ENCODE measurements at regions not wholly inside any gene's neighbourhood (a gene's known extent, or its start where the extent isn't known, plus 50 kb on each side); places are given as distances from the start of the nearest gene placed in this dataset.

DNA sequence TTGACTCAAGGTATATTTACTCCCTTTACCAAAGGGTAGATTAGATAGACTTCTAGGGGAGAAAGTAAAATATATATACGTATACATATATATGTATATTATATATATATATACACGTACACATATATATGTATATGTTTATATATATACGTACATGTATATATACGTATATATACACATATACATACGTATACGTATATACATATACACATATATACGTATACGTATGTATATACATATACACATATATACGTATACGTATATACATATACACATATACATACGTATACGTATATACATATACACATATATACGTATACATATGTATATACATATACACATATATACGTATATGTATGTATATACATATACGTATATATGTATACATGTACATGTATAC lies 430.5 kb upstream of the ANO3 start:
- ChIA-PET CTCF (no interaction called here), POLR2A (ENCODE audit: low non-redundant PET) (no interaction called here)
- Histone ChIP-seq H3K27ac (ENCODE audit: low read depth, low read length, poor library complexity, severe bottlenecking) (no peak overlapping the region), H3K36me3 (ENCODE audit: insufficient read depth, low read length, poor library complexity, severe bottlenecking) (no peaks in the 10 kb centered on the region), H3K4me1 (ENCODE audit: insufficient read depth, low read length, poor library complexity, severe bottlenecking) (no peaks in the 10 kb centered on the region), H3K9me3 (ENCODE audit: low read depth, low read length, poor library complexity, severe bottlenecking) (no peaks in the 10 kb centered on the region), H3K4me3 (ENCODE audit: low read depth, low read length, poor library complexity, severe bottlenecking) (no peak overlapping the region), H3K27me3 (replicated peaks; ENCODE audit: insufficient read depth, low read depth, low read length, poor library complexity) (no peaks in the 10 kb centered on the region)
- no TSS peak for BruUV-seq (replicated peaks)
- intact Hi-C loops (cut with micrococcal nuclease; ENCODE audit: unreplicated experiment): no loop called here
- TF ChIP-seq EZH2 (IDR thresholded peaks at IDR 0.05; ENCODE audit: borderline replicate concordance, low read depth, low read length, poor library complexity, severe bottlenecking) (no peak), CTCF (conservative IDR thresholded peaks at IDR 0.05; ENCODE audit: low read depth, low read length) (no peak)
- DNase-seq (ENCODE audit: low spot score): no peak

- Histone ChIP-seq H3K36me3 (ENCODE audit: insufficient read depth, low read length, poor library complexity, severe bottlenecking) (no peaks in the 10 kb centered on the region), H3K27ac (ENCODE audit: low read depth, low read length, poor library complexity, severe bottlenecking) (no peak overlapping the region), H3K9me3 (ENCODE audit: low read depth, low read length, poor library complexity, severe bottlenecking) (no peaks in the 10 kb centered on the region), H3K4me1 (ENCODE audit: insufficient read depth, low read length, poor library complexity, severe bottlenecking) (no peaks in the 10 kb centered on the region), H3K4me3 (ENCODE audit: low read depth, low read length, poor library complexity, severe bottlenecking) (no peak overlapping the region), H3K27me3 (replicated peaks; ENCODE audit: insufficient read depth, low read depth, low read length, poor library complexity) (no peaks in the 10 kb centered on the region)
- intact Hi-C loops (cut with micrococcal nuclease; ENCODE audit: unreplicated experiment): no loop called here
- BruUV-seq (replicated peaks): no TSS peak
- DNase-seq (ENCODE audit: low spot score): no peak
- ChIA-PET POLR2A (ENCODE audit: low non-redundant PET) (no interaction called here), CTCF (no interaction called here)
- TF ChIP-seq CTCF (conservative IDR thresholded peaks at IDR 0.05; ENCODE audit: low read depth, low read length) (no peak), EZH2 (IDR thresholded peaks at IDR 0.05; ENCODE audit: borderline replicate concordance, low read depth, low read length, poor library complexity, severe bottlenecking) (no peak)
Observed at GRCh38 chr11:25902476-25902875, 429.5 kb upstream of the ANO3 start.

DNA sequence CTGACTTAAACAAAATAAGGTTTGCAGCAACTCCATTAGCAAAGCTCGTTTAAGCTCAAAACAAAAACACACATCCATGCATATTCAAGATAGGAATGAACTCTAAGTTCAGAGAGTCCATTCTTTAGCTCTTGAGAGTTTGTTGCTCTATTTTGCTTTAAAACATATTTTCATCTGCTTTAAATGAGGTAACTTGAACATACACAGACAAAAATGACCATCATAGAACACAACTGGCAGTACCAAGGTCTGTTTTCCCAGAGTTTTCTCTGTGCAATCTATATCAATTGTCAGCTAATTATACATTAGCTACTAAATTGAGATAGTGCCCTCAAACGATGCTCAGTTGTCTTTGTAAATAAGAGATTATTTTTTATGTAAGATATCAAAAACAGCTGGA lies 423.2 kb upstream of the ANO3 start:
- no peak for DNase-seq (ENCODE audit: low spot score)
- no peaks in the 10 kb centered on the region for H3K27me3 ChIP-seq (replicated peaks; ENCODE audit: insufficient read depth, low read depth, low read length, poor library complexity)
- no peaks in the 10 kb centered on the region for H3K36me3 ChIP-seq (ENCODE audit: insufficient read depth, low read length, poor library complexity, severe bottlenecking)
- ChIA-PET CTCF (no interaction called here), POLR2A (ENCODE audit: low non-redundant PET) (no interaction called here)
- TF ChIP-seq CTCF (conservative IDR thresholded peaks at IDR 0.05; ENCODE audit: low read depth, low read length): no peak
- TF ChIP-seq EZH2 (IDR thresholded peaks at IDR 0.05; ENCODE audit: borderline replicate concordance, low read depth, low read length, poor library complexity, severe bottlenecking): no peak
- H3K4me3 ChIP-seq (ENCODE audit: low read depth, low read length, poor library complexity, severe bottlenecking): no peak overlapping the region
- intact Hi-C loops (cut with micrococcal nuclease; ENCODE audit: unreplicated experiment): no loop called here
- H3K4me1 ChIP-seq (ENCODE audit: insufficient read depth, low read length, poor library complexity, severe bottlenecking): no peaks in the 10 kb centered on the region
- H3K27ac ChIP-seq (ENCODE audit: low read depth, low read length, poor library complexity, severe bottlenecking): no peak overlapping the region
- no peaks in the 10 kb centered on the region for H3K9me3 ChIP-seq (ENCODE audit: low read depth, low read length, poor library complexity, severe bottlenecking)
- no TSS peak for BruUV-seq (replicated peaks)
